IPS-18c (cell line): ENCODE measurements at regions not wholly inside any gene's neighbourhood (a gene's known extent, or its start where the extent isn't known, plus 50 kb on each side); places are given as distances from the start of the nearest gene placed in this dataset.
"Not testable (repeated sequence)": the region's sequence is repeated elsewhere in the genome, so short reads cannot be mapped to it uniquely, and the experiment has no call there.

Experiments
- H3K4me3 ChIP-seq: 2 replicates; pipeline ENCODE4 v1.7.0; 2013; ENCODE audit warnings: low read depth, mild to moderate bottlenecking, low read length, moderate library complexity; ENCODE audit not compliant: insufficient read depth
- H3K9me3 ChIP-seq: one replicate; pipeline ENCODE4 v1.6.1; 2013; ENCODE audit warnings: mild to moderate bottlenecking, low read length, moderate library complexity; ENCODE audit not compliant: control insufficient read depth, insufficient read depth

DNA sequence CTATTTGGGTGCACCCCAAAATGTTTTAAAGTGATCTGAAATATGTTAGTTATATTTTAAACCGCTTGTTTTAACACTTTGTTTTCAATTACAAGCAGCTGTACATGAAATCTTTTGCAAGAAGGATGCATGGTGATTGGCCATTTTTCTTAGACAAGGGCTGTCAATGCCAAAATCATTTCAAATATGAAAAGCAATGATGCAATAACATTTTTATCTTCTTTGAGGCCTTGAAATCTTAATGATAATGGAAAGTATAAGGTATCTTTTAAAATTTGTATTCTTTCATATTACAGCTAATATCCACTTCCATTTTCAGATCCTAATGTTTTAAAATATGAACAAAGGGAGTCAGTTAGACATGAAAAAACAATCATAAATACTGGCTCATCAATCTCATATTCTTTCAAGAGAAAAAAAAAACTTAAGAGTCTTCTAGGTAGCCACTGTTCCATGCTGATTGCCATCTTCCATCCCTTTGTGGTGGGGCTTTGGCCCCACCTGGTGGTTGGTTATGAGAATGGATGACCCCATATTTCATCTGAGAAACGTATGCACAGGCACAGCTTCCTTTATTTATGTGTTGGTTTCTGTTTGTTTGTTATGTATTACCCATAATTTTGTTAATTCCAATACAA is 330.3 kb upstream of the MIR17HG start:
- Histone ChIP-seq H3K4me3 (no peak overlapping the region), H3K9me3 (no peaks in the 10 kb centered on the region)

DNA sequence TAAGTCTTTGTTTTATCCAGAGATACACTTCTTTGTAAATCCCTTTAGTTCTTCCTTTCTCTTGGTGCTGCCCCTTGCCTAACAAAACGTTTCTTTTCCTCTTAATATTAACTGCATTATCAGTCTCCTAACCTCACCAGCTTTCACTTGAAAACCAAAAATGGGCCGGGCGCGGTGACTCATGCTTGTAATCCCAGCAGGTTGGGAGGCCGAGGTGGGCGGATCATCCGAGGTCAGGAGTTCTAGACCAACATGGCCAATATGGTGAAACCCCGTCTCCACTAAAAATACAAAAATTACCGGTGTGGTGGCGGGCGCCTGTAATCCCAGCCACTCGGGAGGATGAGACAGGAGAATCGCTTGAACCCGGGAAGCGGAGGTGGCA is 329.8 kb upstream of the MIR17HG start:
- no peak overlapping the region for H3K4me3 ChIP-seq
- H3K9me3 ChIP-seq, result no peaks in the 10 kb centered on the region

DNA sequence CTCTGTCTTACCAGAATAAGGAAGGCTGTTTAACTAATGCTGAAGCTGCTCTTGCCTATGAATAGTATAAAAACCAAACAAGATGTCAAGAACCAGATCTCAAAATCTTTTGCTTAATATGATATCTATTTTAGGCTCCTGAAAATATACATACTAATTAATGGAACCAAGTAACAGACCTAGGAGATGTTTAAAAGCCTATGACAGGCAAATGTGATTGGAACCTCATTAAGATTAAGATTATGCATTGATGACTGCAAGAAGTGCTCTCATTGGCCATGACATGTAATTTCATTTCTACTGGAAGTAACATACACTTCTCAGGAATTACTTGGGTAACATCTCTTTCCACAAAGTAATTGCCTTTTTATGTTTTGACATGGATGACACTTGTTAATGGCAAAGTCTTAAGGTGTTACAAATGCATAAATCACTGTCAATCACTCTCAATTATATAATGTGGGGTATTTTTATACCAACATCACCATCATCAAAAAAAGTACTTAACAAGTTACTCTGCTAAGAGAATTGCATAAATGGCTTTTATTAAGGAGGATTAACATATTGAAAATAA is 326.9 kb upstream of the MIR17HG start:
- Histone ChIP-seq H3K9me3 (no peaks in the 10 kb centered on the region), H3K4me3 (no peak overlapping the region)

DNA sequence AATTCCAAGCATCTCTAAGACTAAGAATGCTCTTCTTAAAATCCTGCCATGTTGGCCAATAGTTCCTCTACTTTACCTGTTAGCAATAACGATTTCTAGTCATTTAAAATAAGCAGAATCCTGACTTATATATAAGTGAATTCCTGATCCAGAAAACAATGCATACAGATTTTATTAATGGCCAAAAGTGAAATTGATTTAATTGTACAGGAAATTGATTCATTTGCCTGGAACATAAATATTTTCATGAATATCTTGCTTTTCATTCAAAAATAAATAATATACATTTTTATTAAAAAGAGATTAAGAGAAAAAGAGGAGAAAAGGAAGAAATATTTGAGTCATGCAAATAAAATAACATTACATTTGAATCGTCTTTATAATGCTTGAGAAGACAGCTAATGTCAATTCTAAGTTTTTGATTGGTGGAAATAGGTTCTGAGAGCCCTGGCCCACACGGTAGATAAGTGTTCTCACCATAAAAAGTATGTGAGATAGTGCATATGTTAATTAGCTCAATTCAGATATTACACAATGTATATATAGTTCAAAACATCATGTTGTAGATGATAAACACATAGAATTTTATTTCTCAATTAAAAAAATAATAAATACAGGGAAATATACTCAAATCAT is 323.2 kb upstream of the MIR17HG start:
- no peak overlapping the region for H3K4me3 ChIP-seq
- no peaks in the 10 kb centered on the region for H3K9me3 ChIP-seq

DNA sequence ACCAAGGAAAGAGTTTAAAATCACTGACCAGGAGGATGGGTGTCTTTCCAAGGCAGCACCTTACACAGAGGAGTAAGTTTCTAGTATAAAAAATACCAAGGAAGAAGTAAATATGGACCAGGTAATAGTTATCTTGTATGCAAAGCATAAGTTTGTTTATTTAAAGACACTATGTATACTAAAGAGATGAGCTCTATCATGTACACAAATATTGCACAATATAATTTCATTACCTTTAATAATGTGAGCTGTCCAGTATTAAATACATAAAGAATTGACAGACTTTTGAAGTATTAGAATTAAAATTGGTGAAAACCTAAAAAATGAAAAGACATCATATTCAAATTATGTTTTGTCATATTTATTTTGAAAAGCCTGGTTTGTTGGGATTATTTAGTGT is 322.0 kb upstream of the MIR17HG start:
- H3K4me3 ChIP-seq, result no peak overlapping the region

DNA sequence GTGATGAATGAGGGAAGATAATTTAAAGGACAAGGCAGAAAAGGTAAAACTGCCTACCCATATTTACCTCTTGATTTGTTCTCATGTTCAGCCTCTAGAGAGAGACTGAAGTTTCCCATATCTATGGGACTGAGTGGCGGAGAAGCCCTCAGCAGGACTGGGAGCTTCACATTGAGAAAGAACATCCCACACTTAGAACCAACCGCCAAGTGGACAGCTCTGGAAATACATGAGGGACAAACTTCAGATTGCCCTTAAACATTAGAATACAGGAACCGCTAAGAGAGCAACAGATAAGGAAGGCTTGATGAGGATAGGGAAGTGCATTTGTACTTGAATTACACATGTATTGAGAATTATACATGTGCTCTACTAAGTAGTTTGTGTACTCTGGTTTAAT is 316.0 kb upstream of the MIR17HG start:
- H3K4me3 ChIP-seq, result no peak overlapping the region

More for the DNA sequence above, 322.0 kb upstream of the MIR17HG start:
- H3K9me3 ChIP-seq, result no peaks in the 10 kb centered on the region

DNA sequence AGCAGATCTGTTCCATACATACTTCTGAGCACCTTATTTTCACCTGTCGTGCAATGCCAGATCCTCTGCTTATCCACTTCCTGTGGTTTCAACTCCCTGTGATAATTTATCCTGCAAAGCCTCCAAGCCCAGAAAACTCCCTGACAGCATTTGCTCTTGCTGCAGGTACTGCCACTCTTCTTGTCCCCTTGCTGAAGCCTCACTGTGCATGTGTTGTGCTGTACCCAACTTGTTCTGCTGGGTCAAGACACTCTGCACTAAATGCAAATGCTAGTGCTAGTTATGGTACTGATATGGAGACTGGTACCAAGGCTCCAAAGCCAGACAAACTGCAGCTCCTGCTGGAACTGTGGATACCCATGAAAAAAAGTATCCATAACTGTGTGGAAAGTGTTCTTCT is 315.4 kb upstream of the MIR17HG start:
- H3K9me3 ChIP-seq, result no peaks in the 10 kb centered on the region
- H3K4me3 ChIP-seq, result no peak overlapping the region

More for the DNA sequence above, 316.0 kb upstream of the MIR17HG start:
- no peaks in the 10 kb centered on the region for H3K9me3 ChIP-seq

DNA sequence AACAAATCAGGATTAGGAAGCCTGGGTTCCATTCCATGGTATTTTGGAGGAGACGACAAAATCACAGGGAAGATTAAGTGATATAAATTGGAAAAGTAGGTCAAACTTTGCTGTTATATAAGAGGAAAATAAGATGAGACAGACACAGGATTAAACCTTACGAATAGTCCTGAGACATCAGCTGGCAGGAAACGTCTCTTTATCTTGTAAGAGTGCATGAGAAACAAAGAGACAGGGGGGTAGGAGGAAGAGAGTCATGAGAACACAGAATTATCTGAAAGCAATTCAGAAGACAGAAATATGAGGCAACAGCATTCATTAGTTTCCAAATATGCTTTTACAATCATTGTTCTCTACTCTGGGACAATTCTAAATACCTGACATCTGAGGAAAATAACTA is 310.6 kb upstream of the MIR17HG start:
- Histone ChIP-seq H3K4me3 (no peak overlapping the region), H3K9me3 (no peaks in the 10 kb centered on the region)

DNA sequence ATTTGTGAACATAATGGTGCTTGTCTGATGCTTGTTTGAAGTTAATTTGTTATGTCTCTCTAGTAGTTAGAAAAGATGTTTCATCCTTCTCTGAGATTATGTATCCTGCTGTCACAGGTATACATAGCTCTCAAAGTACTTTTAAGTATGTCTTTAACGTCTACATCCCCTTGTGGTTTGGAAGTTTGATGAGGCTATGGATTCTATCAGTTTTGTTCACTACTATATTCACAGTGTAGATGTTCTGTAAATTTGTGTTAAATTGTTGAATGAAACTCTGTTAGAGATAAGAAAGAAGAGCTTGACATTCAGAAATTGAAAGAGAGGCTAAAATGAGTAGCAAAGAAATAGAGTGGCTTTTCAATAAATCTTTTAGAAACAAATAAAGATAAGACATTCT is 304.6 kb upstream of the MIR17HG start:
- no peak overlapping the region for H3K4me3 ChIP-seq
- no peaks in the 10 kb centered on the region for H3K9me3 ChIP-seq

DNA sequence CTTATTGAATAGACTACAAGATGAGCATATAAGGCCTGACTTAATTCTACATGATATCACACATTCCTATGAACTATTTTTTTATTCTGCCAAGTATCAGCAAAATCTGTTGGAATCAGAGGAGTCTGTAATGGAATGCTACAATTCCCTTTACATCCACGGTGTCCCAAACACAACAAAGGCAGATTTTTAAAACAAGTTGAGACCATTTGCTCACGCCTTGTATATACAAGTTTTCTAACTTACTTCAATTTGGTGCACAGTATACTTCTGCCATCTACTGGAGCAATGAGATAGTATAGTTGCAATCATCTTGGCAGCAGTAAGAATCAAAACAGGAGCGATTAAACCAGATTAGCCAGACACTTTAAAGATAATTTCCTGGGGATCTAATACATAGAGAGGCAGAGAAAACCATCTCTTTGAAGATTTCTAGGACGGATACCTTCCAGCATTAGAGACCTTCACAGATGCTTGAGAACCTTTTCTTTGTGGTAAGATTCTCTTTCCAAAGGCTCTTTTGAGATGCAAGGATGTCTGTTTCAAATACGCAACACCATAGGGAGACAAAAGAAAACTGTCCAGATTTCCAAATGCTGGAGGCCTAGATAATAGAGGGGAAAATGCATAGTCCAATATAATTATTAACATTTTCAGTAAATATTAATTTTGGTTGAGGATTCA is 302.0 kb upstream of the MIR17HG start:
- Histone ChIP-seq H3K4me3 (no peak overlapping the region), H3K9me3 (no peaks in the 10 kb centered on the region)

DNA sequence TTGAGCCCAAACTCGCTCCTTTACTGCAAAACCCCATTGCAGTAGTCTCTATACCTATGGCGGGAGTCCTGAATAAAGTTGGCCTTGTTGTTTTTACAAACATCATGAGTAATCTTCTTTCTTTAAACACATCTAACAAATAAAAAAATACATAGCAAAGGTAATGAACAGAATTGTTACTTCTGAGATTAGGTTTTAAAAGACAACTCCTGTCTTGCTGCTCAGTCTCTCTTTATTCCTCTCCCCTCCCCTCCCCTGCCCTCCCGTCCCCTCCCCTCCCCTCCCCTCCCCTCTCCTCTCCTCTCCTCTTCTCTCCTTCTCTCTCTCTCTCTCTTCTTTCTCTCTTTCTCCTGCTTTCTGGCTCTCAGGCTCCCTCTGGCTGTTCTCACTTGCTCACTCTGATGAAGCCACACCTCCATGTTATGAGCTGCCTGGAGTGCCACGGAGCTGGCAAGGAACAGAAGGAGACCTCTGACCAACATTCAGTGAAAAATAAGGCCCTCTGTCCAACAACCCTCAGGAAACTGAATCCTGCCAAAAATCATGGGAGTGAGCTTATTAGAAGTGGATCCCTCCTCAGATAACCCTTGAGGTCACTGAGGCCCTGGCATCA is 300.7 kb upstream of the MIR17HG start:
- no peaks in the 10 kb centered on the region for H3K9me3 ChIP-seq
- H3K4me3 ChIP-seq, result no peak overlapping the region

DNA sequence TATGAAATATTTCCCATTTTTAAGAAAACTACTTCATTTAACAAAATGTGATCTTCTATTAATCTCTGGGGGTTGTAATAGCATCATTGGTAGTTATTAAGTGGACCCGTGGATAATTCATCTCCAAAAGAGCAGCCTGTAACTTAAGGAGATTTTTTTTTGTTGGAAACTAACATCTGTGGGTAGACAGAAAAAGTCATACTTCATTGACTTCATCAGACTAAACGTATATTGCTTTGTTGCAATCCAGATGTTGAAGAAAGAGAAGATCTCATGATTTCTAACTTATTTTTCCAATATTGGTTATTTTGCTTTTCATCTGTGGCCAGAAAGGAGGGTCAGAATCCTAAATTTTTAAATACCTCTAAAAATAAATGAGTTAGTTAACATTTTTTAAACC is 296.5 kb upstream of the MIR17HG start:
- no peak overlapping the region for H3K4me3 ChIP-seq
- H3K9me3 ChIP-seq, result no peaks in the 10 kb centered on the region

DNA sequence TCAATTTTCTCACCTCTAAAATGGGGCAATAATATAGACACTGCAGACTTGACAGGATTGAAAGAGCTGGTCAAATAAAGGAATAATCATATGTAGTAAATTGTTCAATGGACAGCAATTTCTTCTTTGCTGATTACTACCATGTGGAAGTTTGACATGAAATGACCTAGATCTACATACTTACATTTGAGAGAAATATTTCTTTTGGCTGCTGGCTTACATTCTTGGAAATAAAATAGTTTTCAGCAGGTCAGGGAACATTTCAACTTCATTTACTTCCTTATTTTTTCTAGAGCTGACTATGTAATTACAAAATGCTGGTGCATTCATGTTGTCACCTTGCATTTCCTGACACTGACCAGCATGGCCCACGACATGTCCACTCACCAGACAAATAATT is 294.6 kb upstream of the MIR17HG start:
- H3K4me3 ChIP-seq, result no peak overlapping the region
- H3K9me3 ChIP-seq, result no peaks in the 10 kb centered on the region

DNA sequence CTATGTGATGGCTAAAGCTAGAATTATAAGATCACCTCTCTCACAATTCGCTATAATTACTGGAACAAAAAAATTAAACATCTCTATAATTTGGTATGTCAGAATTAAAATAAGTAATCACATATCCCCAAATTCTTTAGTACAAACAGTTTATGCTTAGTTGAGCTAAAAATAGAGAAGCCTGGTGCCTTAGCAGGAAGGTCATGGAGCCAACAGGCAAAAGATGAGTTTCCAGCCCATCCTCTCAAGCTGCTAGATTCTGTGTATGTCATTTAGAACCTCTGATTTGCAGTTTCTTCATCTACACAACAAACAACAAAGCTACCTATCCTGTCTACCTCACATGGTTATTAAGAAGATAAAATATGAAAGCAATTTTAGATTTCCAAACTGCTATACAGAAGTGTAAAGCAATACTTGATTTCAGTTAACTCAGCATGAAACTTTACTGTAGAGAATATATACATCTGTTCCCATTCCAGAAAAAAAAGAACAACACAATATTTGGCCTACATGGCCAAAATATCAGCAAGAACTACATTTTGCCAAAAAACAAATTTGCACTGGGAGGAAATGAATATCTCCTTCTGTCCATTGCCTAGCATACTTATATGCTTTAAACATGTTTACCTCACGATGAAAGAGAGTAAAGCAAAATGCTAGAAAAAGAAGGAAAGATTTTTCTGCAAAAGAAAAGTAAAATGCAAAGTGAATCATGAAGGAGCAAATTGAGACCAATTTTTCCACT is 294.0 kb upstream of the MIR17HG start:
- no peaks in the 10 kb centered on the region for H3K9me3 ChIP-seq
- H3K4me3 ChIP-seq, result no peak overlapping the region

DNA sequence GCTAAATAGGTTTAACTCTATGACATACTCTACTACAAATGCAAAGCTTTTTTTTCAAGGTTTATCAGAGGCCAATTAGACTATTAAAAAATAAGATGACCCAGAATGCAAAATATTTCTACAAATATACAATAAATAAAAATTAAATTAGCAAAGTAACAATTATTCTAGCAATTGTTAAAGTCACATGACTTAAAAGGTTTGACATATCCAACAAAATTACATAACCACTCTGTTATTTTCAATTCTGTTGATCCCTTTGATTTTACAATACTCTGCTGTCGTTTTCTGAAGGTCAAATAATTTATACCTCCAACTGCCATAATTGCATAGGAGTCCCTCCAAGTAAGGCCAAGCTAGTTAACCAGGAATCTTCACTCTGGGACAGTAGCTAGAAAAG is 292.6 kb upstream of the MIR17HG start:
- H3K4me3 ChIP-seq, result no peak overlapping the region
- no peaks in the 10 kb centered on the region for H3K9me3 ChIP-seq

DNA sequence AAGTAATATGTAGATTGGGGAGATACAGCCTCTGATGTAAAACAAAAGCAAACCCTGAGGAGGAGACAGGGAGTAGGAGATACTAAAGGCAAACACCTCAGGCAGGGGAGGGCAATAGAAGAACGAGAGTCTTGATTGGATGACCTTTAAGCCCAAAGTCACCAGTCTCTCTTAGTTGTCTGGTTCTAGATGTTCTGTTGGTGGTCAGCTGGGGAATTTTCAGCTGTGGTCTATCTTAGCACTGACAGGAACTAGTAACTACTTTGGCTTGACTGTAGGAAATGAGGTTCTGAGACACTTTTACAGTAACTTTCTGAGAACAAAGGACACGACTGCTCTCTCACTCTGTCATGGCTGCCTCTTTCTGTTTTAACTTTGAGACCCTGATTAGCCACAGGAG is 290.7 kb upstream of the MIR17HG start:
- Histone ChIP-seq H3K4me3 (no peak overlapping the region), H3K9me3 (no peaks in the 10 kb centered on the region)

DNA sequence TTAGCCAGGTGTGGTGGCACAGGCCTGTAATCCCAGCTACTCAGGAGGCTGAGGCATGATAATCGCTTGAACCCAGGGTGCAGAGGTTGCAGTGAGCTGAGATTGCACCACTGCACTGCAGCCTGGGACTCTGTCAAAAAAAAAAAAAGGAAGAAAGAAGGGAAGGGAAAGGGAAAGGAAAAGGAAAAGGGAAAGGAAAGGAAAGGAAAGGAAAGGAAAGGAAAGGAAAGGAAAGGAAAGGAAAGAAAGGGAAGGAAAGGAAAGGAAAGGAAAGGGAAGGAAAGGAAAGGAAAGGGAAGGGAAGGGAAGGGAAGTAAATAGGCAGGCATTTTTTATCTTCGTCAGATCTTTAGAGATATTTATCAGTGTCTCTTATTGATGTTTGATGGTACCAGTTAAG is 290.0 kb upstream of the MIR17HG start:
- H3K4me3 ChIP-seq, H3K9me3 ChIP-seq: not testable (repeated sequence)
